HCT116 (cell line): ENCODE measurements at regions not wholly inside any gene's neighbourhood (a gene's known extent, or its start where the extent isn't known, plus 50 kb on each side); places are given as distances from the start of the nearest gene placed in this dataset.

Experiments used
- ATAC-seq: fragments of 200-7000 bp; cut with Tn5 transposase; 2 replicates; pipeline ENCODE4 v1.9.1; 2020; ENCODE audit warnings: mild to moderate bottlenecking, moderate library complexity
- BruUV-seq: library from RNA; stranded (reverse); fragments of 400-500 nt; replicated peaks from 2 replicates; lab custom pipeline; 2021; lab: Mats Ljungman, UMichigan
- CTCF ChIA-PET: fragments of 300-600 bp; sonication (Branson Sonifier 250); formaldehyde crosslinking; loops from one replicate; lab custom pipeline; 2021; ENCODE audit warnings: antibody characterized with exemption; lab: Charles Lee
- POLR2A ChIA-PET: fragments of 300-600, 350-600 bp; sonication (Branson Sonifier 250); formaldehyde crosslinking; loops from one replicate; lab custom pipeline; 2021; ENCODE audit warnings: antibody characterized with exemption; lab: Charles Lee
- RAD21 ChIA-PET, 2 experiments: fragments of 300-600 bp; sonication (Branson Sonifier 250); formaldehyde crosslinking; loops; one replicate each; lab custom pipeline; 2023; ENCODE audit warnings: low total read pairs in 2 of 2; ENCODE audit not compliant: uncharacterized antibody in 2 of 2, unreplicated experiment in 2 of 2, low non-redundant PET in 1 of 2; lab: Charles Lee
- DNase-seq: peaks from one replicate; pipeline ENCODE4 v3.0.0-alpha.2; 2010; ENCODE audit warnings: low read depth, low spot score
- H2AFZ ChIP-seq: fragments of 200-600 bp; shearing (Covaris generic), sonication (generic); 2 replicates; pipeline ENCODE4 v1.6.1; 2017; ENCODE audit warnings: low read depth, mixed run types, mixed read lengths, antibody characterized with exemption, low read length; ENCODE audit not compliant: poor library complexity, severe bottlenecking
- H3K27ac ChIP-seq: 2 replicates; pipeline ENCODE4 v1.5.1; 2012; ENCODE audit warnings: low read depth, low read length
- H3K27me3 ChIP-seq: fragments of 200-600 bp; sonication (generic); 2 replicates; pipeline ENCODE4 v1.6.1; 2016; ENCODE audit warnings: mixed run types, low read length, mixed read lengths; ENCODE audit not compliant: insufficient read depth
- H3K36me3 ChIP-seq, 2 experiments: fragments of 200-500 bp in 1 of 2; fragments of 200-600 bp in 1 of 2; sonication (Bioruptor generic) in 1 of 2; sonication (generic) in 1 of 2; 2 replicates each; pipeline versions ENCODE4 v1.5.1 to v1.6.1; 2014 to 2016; ENCODE audit warnings: low read length in 2 of 2, inconsistent platforms in 1 of 2, mixed read lengths in 1 of 2, mixed run types in 1 of 2; ENCODE audit not compliant: insufficient read depth in 2 of 2, control insufficient read depth in 1 of 2
- H3K4me1 ChIP-seq, 2 experiments: fragments of 200-600 bp in 1 of 2; sonication (generic) in 1 of 2; 2 replicates each; pipeline versions ENCODE4 v1.5.1 to v1.6.1; 2012 to 2017; ENCODE audit warnings: low read length in 2 of 2, inconsistent platforms in 1 of 2, mild to moderate bottlenecking in 1 of 2, mixed read lengths in 1 of 2, mixed run types in 1 of 2, moderate library complexity in 1 of 2; ENCODE audit not compliant: insufficient read depth in 2 of 2, control insufficient read depth in 1 of 2
- H3K4me2 ChIP-seq: fragments of 200-600 bp; sonication (generic); 2 replicates; pipeline ENCODE4 v1.6.1; 2017; ENCODE audit warnings: mixed run types, low read length, mixed read lengths
- H3K4me3 ChIP-seq, 2 experiments: fragments of 200-600 bp in 1 of 2; sonication (generic) in 1 of 2; replicated peaks in 1 of 2; 2 replicates each; pipeline ENCODE4 v1.5.1; 2011 to 2016; ENCODE audit warnings: low read length in 2 of 2, control low read depth in 1 of 2, low read depth in 1 of 2, mild to moderate bottlenecking in 1 of 2, mixed read lengths in 1 of 2, mixed run types in 1 of 2
- H3K79me2 ChIP-seq: fragments of 200-600 bp; sonication (generic); 2 replicates; pipeline ENCODE4 v1.6.1; 2017; ENCODE audit warnings: mild to moderate bottlenecking, mixed run types, low read length, moderate library complexity, mixed read lengths; ENCODE audit not compliant: insufficient read depth
- H3K9ac ChIP-seq: fragments of 200-600 bp; sonication (generic); 2 replicates; pipeline ENCODE4 v1.6.1; 2016; ENCODE audit warnings: low read length, mixed read lengths
- H3K9me2 ChIP-seq: fragments of 200-600 bp; sonication (generic), shearing (Covaris generic); 2 replicates; pipeline ENCODE4 v1.6.1; 2017; ENCODE audit warnings: mixed run types, mild to moderate bottlenecking, moderate library complexity; ENCODE audit not compliant: insufficient read depth
- H3K9me3 ChIP-seq, 2 experiments: fragments of 200-500 bp in 1 of 2; fragments of 200-600 bp in 1 of 2; sonication (Bioruptor generic) in 1 of 2; sonication (generic) in 1 of 2; 2 replicates each; pipeline ENCODE4 v1.6.1; 2014 to 2017; ENCODE audit warnings: low read length in 2 of 2, mixed read lengths in 2 of 2, inconsistent platforms in 1 of 2, low read depth in 1 of 2, mild to moderate bottlenecking in 1 of 2, mixed run types in 1 of 2, moderate library complexity in 1 of 2; ENCODE audit not compliant: control insufficient read depth in 1 of 2, insufficient read depth in 1 of 2
- H4K20me1 ChIP-seq: fragments of 200-600 bp; sonication (generic), shearing (Covaris generic); 2 replicates; pipeline ENCODE4 v1.6.1; 2017; ENCODE audit warnings: mixed run types, mild to moderate bottlenecking, moderate library complexity; ENCODE audit not compliant: insufficient read depth
- ATF3 ChIP-seq: IDR thresholded peaks from 2 replicates; pipeline ENCODE4 v1.6.1; 2012
- CBX3 ChIP-seq: IDR thresholded peaks from 2 replicates; pipeline ENCODE4 v1.6.1; 2012; ENCODE audit warnings: low read depth
- ELF1 ChIP-seq: IDR thresholded peaks from 2 replicates; pipeline ENCODE4 v1.6.1; 2012; ENCODE audit warnings: low read depth, borderline replicate concordance
- EZH2 ChIP-seq: fragments of 200-600 bp; sonication (generic); IDR thresholded peaks from 2 replicates; pipeline ENCODE4 v1.6.1; 2017; ENCODE audit warnings: antibody characterized with exemption, mixed run types
- EZH2phosphoT487 ChIP-seq: fragments of 200-600 bp; IDR thresholded peaks from 2 replicates; pipeline ENCODE4 v1.6.1; 2018; ENCODE audit warnings: antibody characterized with exemption, borderline replicate concordance
- FOSL1 ChIP-seq: IDR thresholded peaks from 2 replicates; pipeline ENCODE4 v1.6.1; 2012; ENCODE audit warnings: low read depth
- JUND ChIP-seq: IDR thresholded peaks from 2 replicates; pipeline ENCODE4 v1.6.1; 2012
- MAX ChIP-seq: IDR thresholded peaks from 2 replicates; pipeline ENCODE4 v1.6.1; 2012
- POLR2A ChIP-seq: IDR thresholded peaks from 2 replicates; pipeline ENCODE4 v1.7.0; 2011; ENCODE audit warnings: borderline replicate concordance; ENCODE audit not compliant: insufficient read depth, insufficient read length; ENCODE audit errors: extremely low read depth
- POLR2AphosphoS5 ChIP-seq: IDR thresholded peaks from 2 replicates; pipeline ENCODE4 v1.6.1; 2011; ENCODE audit warnings: mild to moderate bottlenecking, low read depth, low read length, moderate library complexity
- RAD21 ChIP-seq: IDR thresholded peaks from 2 replicates; pipeline ENCODE4 v1.6.1; 2012; ENCODE audit warnings: low read depth, mild to moderate bottlenecking
- REST ChIP-seq: IDR thresholded peaks from 2 replicates; pipeline ENCODE4 v1.6.1; 2012; ENCODE audit warnings: low read depth
- SIN3A ChIP-seq: IDR thresholded peaks from 2 replicates; pipeline ENCODE4 v1.6.1; 2012; ENCODE audit warnings: low read depth
- SP1 ChIP-seq: IDR thresholded peaks from 2 replicates; pipeline ENCODE4 v1.6.1; 2012; ENCODE audit warnings: low read depth
- SRF ChIP-seq: IDR thresholded peaks from 2 replicates; pipeline ENCODE4 v1.6.1; 2012; ENCODE audit warnings: low read depth
- TCF7L2 ChIP-seq: IDR thresholded peaks from 2 replicates; pipeline ENCODE4 v1.7.0; 2011; ENCODE audit warnings: borderline replicate concordance, inconsistent platforms; ENCODE audit not compliant: insufficient read depth, insufficient read length; ENCODE audit errors: extremely low read depth
- YY1 ChIP-seq: IDR thresholded peaks from 2 replicates; pipeline ENCODE4 v1.6.1; 2011; ENCODE audit warnings: low read length, low read depth, moderate library complexity, mild to moderate bottlenecking; ENCODE audit not compliant: insufficient replicate concordance; ENCODE audit errors: extremely low read depth
- ZNF274 ChIP-seq: fragments of 200-500 bp; sonication (Bioruptor generic); IDR thresholded peaks from 2 replicates; pipeline ENCODE4 v1.6.1; 2014; ENCODE audit warnings: mild to moderate bottlenecking, low read depth, low read length, inconsistent platforms
- intact Hi-C: fragments of 100-400 bp; cut with micrococcal nuclease; formaldehyde crosslinking; loops from 2 replicates; pipeline ENCODE4 v1.10.0; 2022

GRCh38 chr11:97354576-97354975, 964.8 kb downstream of the JRKL start:
- TF ChIP-seq TCF7L2: no peak
- no peak for TF ChIP-seq JUND
- TF ChIP-seq SP1: no peak
- TF ChIP-seq ZNF274: no peak
- TF ChIP-seq MAX: no peak
- TF ChIP-seq EZH2: no peak
- no peak for TF ChIP-seq ELF1
- no peak for TF ChIP-seq FOSL1
- no peak for TF ChIP-seq EZH2phosphoT487
- TF ChIP-seq SIN3A: no peak
- TF ChIP-seq ATF3: no peak
- TF ChIP-seq POLR2A: no peak
- no peak for TF ChIP-seq POLR2AphosphoS5
- no peak for TF ChIP-seq SRF
- no peaks in the 10 kb centered on the region for H3K4me1 ChIP-seq
- H3K9me3 ChIP-seq: peaks cover 9 to 12% of the 10 kb centered on the region in 2 experiments; a peak in 2 of 4 replicates
- no peak overlapping the region for H2AFZ ChIP-seq
- RAD21 ChIA-PET: no interaction called here
- no peaks in the 10 kb centered on the region for H3K79me2 ChIP-seq
- H3K4me3 ChIP-seq: no peak overlapping the region
- CTCF ChIA-PET: no interaction called here
- no peaks in the 10 kb centered on the region for H3K9me2 ChIP-seq
- BruUV-seq: no TSS peak
- intact Hi-C loops: no loop called here
- H3K27me3 ChIP-seq: no peaks in the 10 kb centered on the region
- no peaks in the 10 kb centered on the region for H4K20me1 ChIP-seq
- no peak overlapping the region for H3K9ac ChIP-seq
- no peak overlapping the region for H3K27ac ChIP-seq
- POLR2A ChIA-PET: no interaction called here
- no peak overlapping the region for H3K4me2 ChIP-seq
- DNase-seq (no peak), ATAC-seq (no peak)
- H3K36me3 ChIP-seq: no peaks in the 10 kb centered on the region

GRCh38 chr11:97355230-97355629, 965.4 kb downstream of the JRKL start:
- Histone ChIP-seq H3K9me3 (peaks cover 9 to 12% of the 10 kb centered on the region in 2 experiments; a peak in 2 of 4 replicates), H3K36me3 (no peaks in the 10 kb centered on the region), H3K4me3 (no peak overlapping the region), H3K27me3 (no peaks in the 10 kb centered on the region), H3K9me2 (no peaks in the 10 kb centered on the region), H3K4me1 (no peaks in the 10 kb centered on the region), H3K9ac (no peak overlapping the region), H3K4me2 (no peak overlapping the region), H3K27ac (no peak overlapping the region), H3K79me2 (no peaks in the 10 kb centered on the region), H2AFZ (no peak overlapping the region), H4K20me1 (no peaks in the 10 kb centered on the region)
- RAD21 ChIA-PET: no interaction called here
- POLR2A ChIA-PET: no interaction called here
- CTCF ChIA-PET: no interaction called here
- ATAC-seq: no peak
- BruUV-seq: no TSS peak
- TF ChIP-seq ELF1: no peak
- TF ChIP-seq POLR2AphosphoS5: no peak
- TF ChIP-seq REST: no peak
- no peak for TF ChIP-seq EZH2phosphoT487
- no peak for TF ChIP-seq CBX3
- TF ChIP-seq FOSL1: no peak
- TF ChIP-seq MAX: no peak
- no peak for TF ChIP-seq SRF
- no peak for TF ChIP-seq RAD21
- no peak for TF ChIP-seq YY1
- no peak for DNase-seq
- intact Hi-C loops: no loop called here
